Type B pancreatic cell (in vitro differentiated cells): ENCODE measurements at regions not wholly inside any gene's neighbourhood (a gene's known extent, or its start where the extent isn't known, plus 50 kb on each side); places are given as distances from the start of the nearest gene placed in this dataset.

ENCODE experiments used
- DNase-seq: peaks from one replicate; pipeline ENCODE4 v3.0.0; 2021; ENCODE audit warnings: mixed read lengths; ENCODE audit not compliant: unreplicated experiment; ENCODE audit errors: extremely low spot score
- H3K27ac Mint-ChIP-seq: 2 replicates; pipeline ENCODE4 v1.8.0; 2021; ENCODE audit warnings: mild to moderate bottlenecking, mixed read lengths
- H3K27me3 Mint-ChIP-seq: 2 replicates; pipeline ENCODE4 v1.8.0; 2021; ENCODE audit warnings: mixed read lengths
- H3K36me3 Mint-ChIP-seq: 2 replicates; pipeline ENCODE4 v1.8.0; 2021; ENCODE audit warnings: mixed read lengths
- H3K4me1 Mint-ChIP-seq: one replicate; pipeline ENCODE4 v1.8.0; 2021; ENCODE audit warnings: mixed read lengths; ENCODE audit not compliant: unreplicated experiment
- H3K4me3 Mint-ChIP-seq: 2 replicates; pipeline ENCODE4 v1.8.0; 2021; ENCODE audit warnings: mild to moderate bottlenecking, mixed read lengths
- H3K9me3 Mint-ChIP-seq: 2 replicates; pipeline ENCODE4 v1.8.0; 2021; ENCODE audit warnings: mixed read lengths
- TF ChIP-seq, protein P1 (sequence below): fragments of 200-600 bp; sonication (generic); conservative IDR thresholded peaks from 2 replicates; pipeline ENCODE4 v1.5.0; 2021; ENCODE audit warnings: antibody characterized with exemption, mild to moderate bottlenecking

DNA sequence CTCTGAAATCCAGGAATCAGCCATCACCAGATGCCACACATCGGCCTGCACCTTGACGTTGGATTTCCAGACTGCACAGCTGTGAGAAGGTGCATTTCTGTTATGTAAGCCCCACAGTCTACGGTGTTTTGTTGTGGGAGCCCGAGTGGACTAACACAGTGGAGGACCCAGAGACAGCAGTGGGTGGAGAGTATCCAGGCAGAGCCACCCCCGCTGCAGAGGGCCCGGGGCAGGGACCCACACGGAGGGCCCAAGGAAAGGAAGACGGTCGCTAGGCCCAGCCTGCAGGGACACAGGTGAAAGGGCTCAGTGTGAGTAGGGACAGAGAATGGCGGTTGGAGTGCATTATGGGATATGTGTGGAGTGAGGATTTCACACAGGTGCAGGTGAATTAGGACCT lies 288.3 kb upstream of the AJAP1 start:
- Mint-ChIP-seq H3K4me1 (no peaks in the 10 kb centered on the region), H3K27me3 (peaks cover 3% of the 10 kb centered on the region), H3K36me3 (no peaks in the 10 kb centered on the region), H3K27ac (no peak overlapping the region), H3K9me3 (no peaks in the 10 kb centered on the region), H3K4me3 (no peak overlapping the region)
- TF ChIP-seq, protein P1, sequence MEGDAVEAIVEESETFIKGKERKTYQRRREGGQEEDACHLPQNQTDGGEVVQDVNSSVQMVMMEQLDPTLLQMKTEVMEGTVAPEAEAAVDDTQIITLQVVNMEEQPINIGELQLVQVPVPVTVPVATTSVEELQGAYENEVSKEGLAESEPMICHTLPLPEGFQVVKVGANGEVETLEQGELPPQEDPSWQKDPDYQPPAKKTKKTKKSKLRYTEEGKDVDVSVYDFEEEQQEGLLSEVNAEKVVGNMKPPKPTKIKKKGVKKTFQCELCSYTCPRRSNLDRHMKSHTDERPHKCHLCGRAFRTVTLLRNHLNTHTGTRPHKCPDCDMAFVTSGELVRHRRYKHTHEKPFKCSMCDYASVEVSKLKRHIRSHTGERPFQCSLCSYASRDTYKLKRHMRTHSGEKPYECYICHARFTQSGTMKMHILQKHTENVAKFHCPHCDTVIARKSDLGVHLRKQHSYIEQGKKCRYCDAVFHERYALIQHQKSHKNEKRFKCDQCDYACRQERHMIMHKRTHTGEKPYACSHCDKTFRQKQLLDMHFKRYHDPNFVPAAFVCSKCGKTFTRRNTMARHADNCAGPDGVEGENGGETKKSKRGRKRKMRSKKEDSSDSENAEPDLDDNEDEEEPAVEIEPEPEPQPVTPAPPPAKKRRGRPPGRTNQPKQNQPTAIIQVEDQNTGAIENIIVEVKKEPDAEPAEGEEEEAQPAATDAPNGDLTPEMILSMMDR = no peak
- DNase-seq = no peak

DNA sequence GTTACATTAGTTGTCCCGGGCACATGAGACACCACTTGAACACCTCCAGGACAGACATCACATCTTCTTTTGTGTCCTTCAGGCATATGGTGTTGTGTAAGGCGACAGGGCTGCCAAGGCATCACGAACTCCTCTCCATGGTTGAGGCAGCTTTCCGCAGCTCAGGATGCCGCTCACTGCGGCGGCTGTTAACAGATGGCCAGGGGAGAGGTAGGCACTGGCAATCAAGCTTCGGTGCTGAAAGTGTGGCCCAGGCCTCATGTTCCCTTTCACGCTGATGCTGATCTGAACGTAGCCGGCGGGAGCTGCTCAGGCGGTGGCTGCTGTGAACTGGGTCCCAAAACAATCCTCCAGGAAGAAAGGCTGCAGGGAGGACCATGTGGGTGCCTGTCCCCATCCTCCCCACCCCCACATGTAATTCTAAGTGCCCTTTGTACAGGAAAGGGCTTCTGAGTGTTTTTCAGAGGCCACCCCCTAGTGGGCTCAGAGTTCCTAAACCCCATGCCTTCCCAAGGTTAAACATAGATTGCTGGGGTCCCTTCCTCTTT lies 287.1 kb upstream of the AJAP1 start:
- Mint-ChIP-seq H3K27me3 (no peaks in the 10 kb centered on the region), H3K4me1 (no peaks in the 10 kb centered on the region), H3K4me3 (no peak overlapping the region), H3K9me3 (no peaks in the 10 kb centered on the region), H3K36me3 (no peaks in the 10 kb centered on the region), H3K27ac (no peak overlapping the region)
- DNase-seq = no peak
- TF ChIP-seq, protein P1 = no peak

DNA sequence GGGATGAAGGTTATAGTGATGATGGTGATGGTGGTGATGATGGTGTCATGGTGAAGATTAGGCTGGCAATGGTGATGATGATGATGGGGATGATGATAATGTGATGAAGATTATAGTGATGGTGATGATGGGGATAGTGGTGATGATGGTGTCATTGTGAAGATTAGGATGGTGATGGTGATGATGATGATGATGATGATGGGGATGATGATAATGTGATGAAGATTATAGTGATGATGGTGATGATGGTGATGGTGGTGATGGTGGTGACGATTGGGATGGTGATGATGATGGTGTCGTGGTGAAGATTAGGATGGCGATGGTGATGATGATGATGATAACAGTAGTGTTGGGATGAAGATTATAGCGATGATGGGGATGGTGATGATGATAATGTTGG lies 285.1 kb upstream of the AJAP1 start:
- no peak overlapping the region for H3K4me3 Mint-ChIP-seq
- DNase-seq = no peak
- no peaks in the 10 kb centered on the region for H3K4me1 Mint-ChIP-seq
- H3K27ac Mint-ChIP-seq = no peak overlapping the region
- H3K27me3 Mint-ChIP-seq = no peaks in the 10 kb centered on the region
- H3K9me3 Mint-ChIP-seq = peaks cover 5% of the 10 kb centered on the region
- H3K36me3 Mint-ChIP-seq = no peaks in the 10 kb centered on the region
- TF ChIP-seq, protein P1 = no peak

DNA sequence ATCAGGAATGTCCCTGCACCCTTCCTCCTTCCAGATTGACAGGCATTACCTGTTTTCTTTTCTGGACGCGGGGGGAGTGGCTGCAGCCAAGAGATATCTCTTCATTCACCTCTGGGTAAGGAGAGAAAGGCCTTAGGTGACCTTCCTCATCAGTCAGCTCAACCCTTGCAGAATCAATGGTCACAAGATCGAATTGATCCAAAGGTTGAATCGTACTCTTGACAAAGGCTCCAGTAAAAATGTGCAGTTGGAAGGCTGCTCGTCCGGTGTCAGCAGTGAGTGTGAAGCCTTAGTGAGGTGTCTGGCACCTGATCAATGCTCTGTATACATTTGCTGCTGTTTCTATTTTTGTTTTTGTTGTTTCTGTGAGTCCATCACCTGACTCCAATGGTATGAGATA lies 282.6 kb upstream of the AJAP1 start:
- peaks cover 6% of the 10 kb centered on the region for H3K4me1 Mint-ChIP-seq
- TF ChIP-seq, protein P1 = no peak
- H3K27me3 Mint-ChIP-seq = no peaks in the 10 kb centered on the region
- peaks cover 5% of the 10 kb centered on the region for H3K9me3 Mint-ChIP-seq
- no peaks in the 10 kb centered on the region for H3K36me3 Mint-ChIP-seq
- no peak overlapping the region for H3K27ac Mint-ChIP-seq
- DNase-seq = no peak
- H3K4me3 Mint-ChIP-seq = peak overlapping the region; percentile 29

DNA sequence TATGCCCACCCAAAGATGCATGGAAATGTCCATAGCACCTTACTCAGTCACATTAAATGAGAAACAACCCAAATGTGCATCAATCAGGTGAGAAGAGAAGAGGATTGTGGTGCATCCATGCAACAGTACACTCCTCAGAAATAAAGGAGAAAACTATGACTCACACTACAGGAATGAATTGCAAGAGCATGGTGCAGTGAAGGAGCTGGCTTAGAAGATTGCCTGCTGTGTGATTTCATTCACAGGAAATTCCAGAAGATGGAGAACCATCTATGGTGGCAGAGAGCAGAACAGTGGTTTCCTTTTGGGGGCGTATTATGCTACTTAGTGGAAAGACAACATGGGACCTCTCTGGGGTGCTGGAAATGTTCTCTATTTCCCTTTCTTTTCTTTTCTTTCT lies 278.6 kb upstream of the AJAP1 start:
- no peaks in the 10 kb centered on the region for H3K36me3 Mint-ChIP-seq
- no peaks in the 10 kb centered on the region for H3K27me3 Mint-ChIP-seq
- DNase-seq = no peak
- H3K9me3 Mint-ChIP-seq = peaks cover 10% of the 10 kb centered on the region
- no peak overlapping the region for H3K4me3 Mint-ChIP-seq
- H3K4me1 Mint-ChIP-seq = peaks cover 6% of the 10 kb centered on the region
- TF ChIP-seq, protein P1 = no peak
- H3K27ac Mint-ChIP-seq = no peak overlapping the region
